Panc1 (cell line): ENCODE measurements at regions not wholly inside any gene's neighbourhood (a gene's known extent, or its start where the extent isn't known, plus 50 kb on each side); places are given as distances from the start of the nearest gene placed in this dataset.

Experiments used
- CTCF ChIP-seq: fragments of 450-650 bp; IDR thresholded peaks from 2 replicates; pipeline ENCODE4 v1.5.1; 2017; ENCODE audit warnings: mild to moderate bottlenecking
- POLR2AphosphoS5 ChIP-seq: IDR thresholded peaks from 2 replicates; pipeline ENCODE4 v1.6.1; 2012; ENCODE audit warnings: mild to moderate bottlenecking, low read depth, low read length, moderate library complexity
- REST ChIP-seq, 2 experiments: IDR thresholded peaks; 2 replicates each; pipeline ENCODE4 v1.6.1; 2011 to 2012; ENCODE audit warnings: low read depth in 2 of 2, control low read depth in 1 of 2, low read length in 1 of 2, mild to moderate bottlenecking in 1 of 2, moderate library complexity in 1 of 2; ENCODE audit not compliant: insufficient read depth in 1 of 2

- TF ChIP-seq REST (IDR thresholded peaks at IDR 0.05; ENCODE audit: insufficient read depth in 1 of 2, low read depth in 2 of 2, low read length in 1 of 2): no peak
- no peak for TF ChIP-seq CTCF
- TF ChIP-seq POLR2AphosphoS5: no peak
Measured at GRCh38 chr6:163943607-163944385, 529.3 kb downstream of the QKI start.
